Stimulated activated memory B cell treated with anti-CD40 and anti-IgM and Interleukin-4, amounts not matched to agents 10 μg/mL and 1 μg/mL and 100 μg/mL, for 72 hours (primary cell): ENCODE measurements at regions not wholly inside any gene's neighbourhood (a gene's known extent, or its start where the extent isn't known, plus 50 kb on each side); places are given as distances from the start of the nearest gene placed in this dataset.

Experiments
- ATAC-seq: fragments of 150-1000 bp; cut with Tn5 transposase; 2 replicates; pipeline ENCODE4 v1.10.0; 2021
- H3K27ac Mint-ChIP-seq: one replicate; pipeline ENCODE4 v1.8.0; 2022; ENCODE audit warnings: mild to moderate bottlenecking, mixed read lengths
- H3K27me3 Mint-ChIP-seq: one replicate; pipeline ENCODE4 v1.8.0; 2022; ENCODE audit warnings: mixed read lengths
- H3K36me3 Mint-ChIP-seq: one replicate; pipeline ENCODE4 v1.8.0; 2022; ENCODE audit warnings: mixed read lengths
- H3K4me1 Mint-ChIP-seq: one replicate; pipeline ENCODE4 v1.8.0; 2022; ENCODE audit warnings: mixed read lengths
- H3K4me3 Mint-ChIP-seq: one replicate; pipeline ENCODE4 v1.8.0; 2022; ENCODE audit warnings: mild to moderate bottlenecking, moderate library complexity, mixed read lengths
- H3K9me3 Mint-ChIP-seq: one replicate; pipeline ENCODE4 v1.8.0; 2022; ENCODE audit warnings: mixed read lengths

GRCh38 chr16:54505549-54506213 lies 219.1 kb upstream of the IRX3 start:
- H3K36me3 Mint-ChIP-seq, result no peaks in the 10 kb centered on the region
- H3K27ac Mint-ChIP-seq, result no peak overlapping the region
- peaks cover 5% of the 10 kb centered on the region for H3K9me3 Mint-ChIP-seq
- H3K27me3 Mint-ChIP-seq, result peaks cover 9% of the 10 kb centered on the region
- no peak for ATAC-seq
- H3K4me3 Mint-ChIP-seq, result no peak overlapping the region
- H3K4me1 Mint-ChIP-seq, result no peaks in the 10 kb centered on the region

- peaks cover 9% of the 10 kb centered on the region for H3K27me3 Mint-ChIP-seq
- H3K27ac Mint-ChIP-seq, result no peak overlapping the region
- no peak for ATAC-seq
- no peaks in the 10 kb centered on the region for H3K4me1 Mint-ChIP-seq
- no peak overlapping the region for H3K4me3 Mint-ChIP-seq
- H3K9me3 Mint-ChIP-seq, result peaks cover 5% of the 10 kb centered on the region
- H3K36me3 Mint-ChIP-seq, result no peaks in the 10 kb centered on the region
Observed at GRCh38 chr16:54504372-54504771, 217.8 kb upstream of the IRX3 start.

DNA sequence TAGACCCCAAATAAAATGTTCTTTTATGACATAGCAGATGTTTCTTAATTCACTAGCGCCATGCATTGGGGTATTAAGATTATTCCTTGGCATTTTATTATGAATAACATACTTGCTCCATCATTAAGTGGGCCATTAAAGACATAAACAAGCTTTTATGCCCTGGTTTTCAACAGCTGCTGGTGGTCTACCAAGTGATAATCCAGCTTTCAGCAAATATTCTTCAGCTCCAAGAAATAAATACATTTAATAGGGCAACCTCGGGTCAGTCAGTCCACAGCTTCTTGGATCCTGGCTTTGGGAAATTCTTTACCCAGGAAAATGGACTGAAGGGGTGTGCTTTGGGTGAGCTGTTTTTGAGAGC lies 217.3 kb upstream of the IRX3 start:
- Mint-ChIP-seq H3K27ac (no peak overlapping the region), H3K4me1 (no peaks in the 10 kb centered on the region), H3K27me3 (peaks cover 9% of the 10 kb centered on the region), H3K4me3 (no peak overlapping the region), H3K9me3 (peaks cover 5% of the 10 kb centered on the region), H3K36me3 (no peaks in the 10 kb centered on the region)
- ATAC-seq, result no peak

DNA sequence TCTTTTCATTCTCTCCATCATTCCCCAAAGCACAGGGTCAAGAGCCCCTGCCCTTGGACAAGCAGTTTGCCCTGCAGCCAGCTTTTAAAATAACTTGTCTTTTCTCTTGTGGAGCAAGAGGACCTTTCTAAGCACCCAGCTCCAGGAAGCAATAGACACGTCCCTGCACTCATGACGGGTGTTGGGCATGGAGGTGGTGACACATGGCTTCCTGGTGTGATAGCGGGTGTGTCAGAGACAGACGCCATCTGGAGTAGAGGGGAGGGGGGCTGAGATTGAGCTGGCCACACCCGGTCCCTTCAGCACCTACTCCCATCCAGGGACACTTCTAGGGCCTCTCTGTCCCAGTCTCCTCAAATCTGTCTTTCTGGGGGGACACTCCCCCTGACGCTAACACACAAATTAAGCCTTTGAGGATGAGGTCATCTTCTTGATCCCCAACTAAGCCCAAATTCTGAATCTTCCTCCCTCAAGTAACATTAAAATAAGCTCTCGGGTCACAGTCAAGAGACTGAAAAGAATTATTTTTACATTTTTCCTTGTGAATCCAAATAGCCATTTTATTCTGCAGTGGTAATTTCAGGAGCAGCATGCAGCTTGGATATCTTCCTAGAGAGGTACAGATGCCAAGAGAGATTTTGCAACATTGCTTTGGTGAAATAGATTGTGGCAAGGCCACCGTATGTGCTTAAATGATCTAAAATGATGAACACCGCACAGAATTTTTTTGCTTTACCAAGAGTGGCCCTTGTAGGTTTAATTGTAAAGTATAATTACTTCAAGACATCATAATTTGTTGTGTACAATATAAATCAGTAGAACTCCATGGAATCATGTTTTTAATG lies 216.6 kb upstream of the IRX3 start:
- Mint-ChIP-seq H3K4me3 (no peak overlapping the region), H3K36me3 (no peaks in the 10 kb centered on the region), H3K4me1 (no peaks in the 10 kb centered on the region), H3K9me3 (peaks cover 6% of the 10 kb centered on the region), H3K27ac (no peak overlapping the region), H3K27me3 (peaks cover 9% of the 10 kb centered on the region)
- ATAC-seq, result no peak

GRCh38 chr16:54501797-54502196 lies 215.2 kb upstream of the IRX3 start:
- Mint-ChIP-seq H3K27me3 (peaks cover 9% of the 10 kb centered on the region), H3K9me3 (peaks cover 8% of the 10 kb centered on the region), H3K4me1 (no peaks in the 10 kb centered on the region), H3K27ac (no peak overlapping the region), H3K36me3 (no peaks in the 10 kb centered on the region), H3K4me3 (no peak overlapping the region)
- no peak for ATAC-seq

DNA sequence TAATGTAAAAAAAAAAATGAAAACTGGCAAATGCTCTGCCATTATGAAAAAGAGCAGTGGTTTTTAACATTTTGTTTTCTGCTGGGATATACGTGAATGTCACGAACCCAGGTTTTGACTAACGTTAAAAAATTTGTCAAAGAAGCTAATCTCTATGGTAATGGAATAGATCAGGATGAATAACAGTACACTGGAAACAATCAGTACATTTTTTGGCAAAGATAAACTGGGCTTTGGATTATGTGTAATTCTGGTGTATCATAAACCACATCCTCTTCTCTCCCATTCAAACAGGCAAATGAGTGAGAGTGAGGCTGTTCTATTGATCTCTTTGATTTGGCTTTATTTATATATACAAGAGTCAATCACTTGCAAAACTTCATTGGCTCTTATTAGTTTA lies 207.0 kb upstream of the IRX3 start:
- Mint-ChIP-seq H3K9me3 (peaks cover 7% of the 10 kb centered on the region), H3K4me3 (no peak overlapping the region), H3K4me1 (no peaks in the 10 kb centered on the region), H3K36me3 (no peaks in the 10 kb centered on the region), H3K27me3 (no peaks in the 10 kb centered on the region), H3K27ac (no peak overlapping the region)
- no peak for ATAC-seq

DNA sequence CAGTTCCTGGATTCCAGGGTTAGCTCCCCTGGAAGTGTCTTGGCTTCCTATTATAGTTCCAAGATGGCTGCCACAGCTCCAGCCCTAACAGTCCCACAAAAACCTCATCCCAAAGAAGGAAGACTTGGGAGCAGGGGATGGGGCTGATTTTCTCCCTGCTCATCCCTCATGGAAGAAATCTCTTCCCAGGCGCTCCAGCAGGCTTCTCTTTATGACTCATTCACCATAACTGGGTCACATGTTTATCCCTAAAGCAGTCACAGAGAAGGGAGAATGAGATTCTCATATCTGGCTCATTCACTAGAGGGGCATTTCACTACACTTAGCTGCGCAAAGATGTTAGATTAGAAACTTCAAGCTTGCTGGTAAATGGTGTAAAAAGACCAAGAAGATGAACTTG lies 206.5 kb upstream of the IRX3 start:
- ATAC-seq, result no peak
- H3K4me3 Mint-ChIP-seq, result no peak overlapping the region
- H3K4me1 Mint-ChIP-seq, result no peaks in the 10 kb centered on the region
- H3K36me3 Mint-ChIP-seq, result no peaks in the 10 kb centered on the region
- no peaks in the 10 kb centered on the region for H3K27me3 Mint-ChIP-seq
- peaks cover 5% of the 10 kb centered on the region for H3K9me3 Mint-ChIP-seq
- no peak overlapping the region for H3K27ac Mint-ChIP-seq

DNA sequence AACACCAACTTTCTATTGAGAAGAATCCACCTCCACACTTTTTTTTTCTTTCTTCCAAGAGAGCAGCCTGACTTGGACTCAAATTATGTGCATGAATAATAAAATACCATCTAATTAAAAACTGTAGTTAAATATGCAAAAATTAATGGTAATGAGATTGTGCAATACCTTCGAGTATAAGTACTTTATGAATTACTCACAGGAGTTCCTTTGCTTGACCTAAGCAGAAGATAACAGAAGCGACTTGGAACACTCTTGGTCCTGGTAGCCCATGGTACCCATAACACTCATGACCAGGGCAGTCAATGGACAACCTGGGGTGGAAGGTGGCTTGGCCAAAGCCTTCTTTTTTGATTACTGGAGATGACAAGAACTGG lies 203.5 kb upstream of the IRX3 start:
- Mint-ChIP-seq H3K9me3 (peaks cover 4% of the 10 kb centered on the region), H3K27me3 (no peaks in the 10 kb centered on the region), H3K4me3 (no peak overlapping the region), H3K27ac (no peak overlapping the region), H3K4me1 (no peaks in the 10 kb centered on the region), H3K36me3 (no peaks in the 10 kb centered on the region)
- ATAC-seq, result no peak

GRCh38 chr16:54489225-54490111 lies 202.9 kb upstream of the IRX3 start:
- no peaks in the 10 kb centered on the region for H3K27me3 Mint-ChIP-seq
- peaks cover 4% of the 10 kb centered on the region for H3K9me3 Mint-ChIP-seq
- no peaks in the 10 kb centered on the region for H3K4me1 Mint-ChIP-seq
- no peak for ATAC-seq
- H3K4me3 Mint-ChIP-seq, result no peak overlapping the region
- H3K36me3 Mint-ChIP-seq, result no peaks in the 10 kb centered on the region
- no peak overlapping the region for H3K27ac Mint-ChIP-seq

DNA sequence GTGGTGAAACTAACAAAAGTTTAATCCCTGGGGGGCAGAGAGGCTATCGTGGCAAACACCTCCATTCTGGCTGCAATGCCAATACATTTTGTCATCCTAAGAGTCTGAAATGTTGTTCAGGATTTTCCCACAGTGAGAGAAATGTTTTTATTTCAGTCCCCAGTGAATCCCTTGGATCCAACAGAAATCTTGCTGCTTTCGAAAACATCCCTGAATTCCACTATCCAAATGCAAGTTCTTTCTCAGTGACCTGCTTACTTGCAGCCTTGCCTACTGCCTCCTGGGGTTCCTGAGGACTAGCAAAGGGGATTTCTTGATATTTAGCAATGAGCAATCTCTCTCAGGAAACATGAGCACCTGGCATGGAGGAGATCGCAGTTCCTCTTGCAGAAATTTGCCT lies 202.1 kb upstream of the IRX3 start:
- H3K4me1 Mint-ChIP-seq, result no peaks in the 10 kb centered on the region

DNA sequence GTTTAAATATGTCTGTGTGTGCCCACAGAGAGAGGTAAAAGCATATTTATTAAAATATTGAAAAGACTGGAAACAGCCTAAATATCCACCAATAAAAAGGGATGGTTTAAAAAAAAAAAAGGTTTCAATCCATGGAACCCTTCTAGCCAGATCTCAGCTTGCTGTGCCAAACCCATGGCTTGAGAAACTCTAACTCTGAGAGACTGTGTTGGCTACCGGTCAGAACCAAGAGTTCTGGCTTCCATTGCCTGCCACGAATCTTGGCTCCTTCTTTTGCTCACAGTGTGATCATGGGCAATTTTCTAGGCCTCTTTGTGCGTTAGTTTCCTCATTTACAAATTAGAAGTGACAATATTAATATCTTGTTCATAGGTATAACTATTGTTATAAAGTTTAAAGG lies 201.3 kb upstream of the IRX3 start:
- no peaks in the 10 kb centered on the region for H3K36me3 Mint-ChIP-seq
- H3K27me3 Mint-ChIP-seq, result no peaks in the 10 kb centered on the region
- H3K27ac Mint-ChIP-seq, result no peak overlapping the region
- peaks cover 4% of the 10 kb centered on the region for H3K9me3 Mint-ChIP-seq
- H3K4me1 Mint-ChIP-seq, result no peaks in the 10 kb centered on the region
- H3K4me3 Mint-ChIP-seq, result no peak overlapping the region
- no peak for ATAC-seq

More for the DNA sequence above, 202.1 kb upstream of the IRX3 start:
- peaks cover 4% of the 10 kb centered on the region for H3K9me3 Mint-ChIP-seq
- H3K4me3 Mint-ChIP-seq, result no peak overlapping the region
- ATAC-seq, result no peak
- no peaks in the 10 kb centered on the region for H3K27me3 Mint-ChIP-seq
- H3K36me3 Mint-ChIP-seq, result no peaks in the 10 kb centered on the region
- H3K27ac Mint-ChIP-seq, result no peak overlapping the region

GRCh38 chr16:54484700-54485099 lies 198.1 kb upstream of the IRX3 start:
- Mint-ChIP-seq H3K27ac (no peak overlapping the region), H3K4me1 (no peaks in the 10 kb centered on the region), H3K36me3 (no peaks in the 10 kb centered on the region), H3K27me3 (no peaks in the 10 kb centered on the region), H3K9me3 (no peaks in the 10 kb centered on the region), H3K4me3 (no peak overlapping the region)
- no peak for ATAC-seq

- no peak for ATAC-seq
Observed at GRCh38 chr16:54482892-54483574, 196.4 kb upstream of the IRX3 start.

DNA sequence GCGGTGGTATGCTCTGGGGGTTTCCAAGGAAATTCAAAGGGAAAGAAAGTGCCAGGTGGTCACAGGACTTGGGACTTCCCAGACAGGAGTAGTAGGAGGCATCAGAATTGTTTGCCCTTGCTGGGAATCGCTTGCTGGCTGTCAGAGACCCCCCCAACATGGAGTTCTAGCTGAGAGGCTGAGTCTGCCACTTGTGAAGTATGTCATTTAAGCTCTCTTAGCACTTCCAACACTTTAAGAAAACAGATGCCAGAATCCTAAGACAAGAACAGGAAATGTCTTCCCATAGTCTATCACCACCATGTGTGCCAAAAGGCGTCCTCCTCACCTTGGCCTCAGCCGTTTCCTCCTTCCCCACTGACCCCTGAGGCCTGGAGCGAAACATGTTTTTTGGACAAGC lies 193.8 kb upstream of the IRX3 start:
- H3K36me3 Mint-ChIP-seq, result no peaks in the 10 kb centered on the region
- H3K27ac Mint-ChIP-seq, result no peak overlapping the region
- H3K4me1 Mint-ChIP-seq, result no peaks in the 10 kb centered on the region

More at GRCh38 chr16:54482892-54483574, 196.4 kb upstream of the IRX3 start:
- no peak overlapping the region for H3K4me3 Mint-ChIP-seq
- no peaks in the 10 kb centered on the region for H3K27me3 Mint-ChIP-seq
- H3K27ac Mint-ChIP-seq, result no peak overlapping the region
- H3K36me3 Mint-ChIP-seq, result no peaks in the 10 kb centered on the region
- H3K9me3 Mint-ChIP-seq, result peaks cover 4% of the 10 kb centered on the region
- no peaks in the 10 kb centered on the region for H3K4me1 Mint-ChIP-seq

GRCh38 chr16:54479546-54479945 lies 193.0 kb upstream of the IRX3 start:
- no peaks in the 10 kb centered on the region for H3K36me3 Mint-ChIP-seq
- no peak for ATAC-seq

More for the DNA sequence above, 193.8 kb upstream of the IRX3 start:
- ATAC-seq, result no peak
- no peak overlapping the region for H3K4me3 Mint-ChIP-seq
- H3K9me3 Mint-ChIP-seq, result peaks cover 7% of the 10 kb centered on the region
- no peaks in the 10 kb centered on the region for H3K27me3 Mint-ChIP-seq

More at GRCh38 chr16:54479546-54479945, 193.0 kb upstream of the IRX3 start:
- no peaks in the 10 kb centered on the region for H3K4me1 Mint-ChIP-seq
- peaks cover 7% of the 10 kb centered on the region for H3K9me3 Mint-ChIP-seq
- no peak overlapping the region for H3K4me3 Mint-ChIP-seq
- H3K27me3 Mint-ChIP-seq, result no peaks in the 10 kb centered on the region
- H3K27ac Mint-ChIP-seq, result no peak overlapping the region
